Kasumi-1 (cell line): ENCODE measurements at regions not wholly inside any gene's neighbourhood (a gene's known extent, or its start where the extent isn't known, plus 50 kb on each side); places are given as distances from the start of the nearest gene placed in this dataset.

Experiments used
- DNase-seq, 2 experiments: peaks; one replicate each; lab custom pipeline; 2025; lab: John Stamatoyannopoulos, UW

DNA sequence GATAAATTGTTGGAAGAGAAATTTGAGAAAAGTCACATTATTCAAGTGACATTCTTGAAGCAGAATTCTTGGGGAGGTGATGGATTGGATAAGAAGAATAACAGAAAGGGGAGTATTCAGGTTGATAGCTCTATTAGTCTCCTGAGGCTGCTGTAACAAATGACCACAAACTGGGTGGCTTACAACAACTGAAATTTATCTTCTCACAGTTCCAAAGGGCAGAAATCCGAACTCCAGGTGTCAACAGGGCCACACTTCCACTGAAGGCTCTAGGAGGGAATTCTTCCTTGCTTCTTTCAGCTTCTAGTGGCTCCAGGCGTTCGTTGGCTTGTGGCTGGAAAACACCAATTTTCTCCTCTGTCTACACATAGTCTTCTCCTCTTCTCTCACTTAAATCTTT, 99.8 kb downstream of the TES start:
- no peak for DNase-seq

GRCh38 chr7:116311259-116311658, 100.9 kb downstream of the TES start:
- no peak for DNase-seq

GRCh38 chr7:116311816-116312471, 101.6 kb downstream of the TES start:
- DNase-seq, result no peak

- no peak for DNase-seq
Measured at GRCh38 chr7:116315293-116315692, 105.0 kb downstream of the TES start.

DNA sequence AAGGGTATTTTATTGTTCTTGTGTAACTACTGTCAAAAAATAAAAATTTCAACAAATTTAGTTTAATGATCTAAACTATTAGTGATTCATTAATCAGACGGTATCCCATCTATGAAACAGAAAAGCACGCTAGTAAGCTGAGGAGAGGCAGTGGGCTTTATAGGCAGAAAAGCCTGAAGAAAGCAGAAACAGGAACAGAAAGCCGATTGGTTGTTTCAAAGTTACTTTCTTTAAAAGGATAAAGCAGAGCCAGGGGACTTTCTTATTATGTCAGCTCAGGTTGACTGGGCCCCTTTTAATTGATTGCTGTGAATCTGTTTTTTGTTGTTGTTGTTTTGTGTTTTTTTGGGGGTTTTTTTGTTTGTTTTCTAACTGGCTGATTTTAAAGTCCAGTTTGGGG, 105.5 kb downstream of the TES start:
- no peak for DNase-seq

GRCh38 chr7:116316838-116317628, 106.7 kb downstream of the TES start:
- DNase-seq, result no peak

GRCh38 chr7:116317907-116318306, 107.6 kb downstream of the TES start:
- DNase-seq, result no peak

DNA sequence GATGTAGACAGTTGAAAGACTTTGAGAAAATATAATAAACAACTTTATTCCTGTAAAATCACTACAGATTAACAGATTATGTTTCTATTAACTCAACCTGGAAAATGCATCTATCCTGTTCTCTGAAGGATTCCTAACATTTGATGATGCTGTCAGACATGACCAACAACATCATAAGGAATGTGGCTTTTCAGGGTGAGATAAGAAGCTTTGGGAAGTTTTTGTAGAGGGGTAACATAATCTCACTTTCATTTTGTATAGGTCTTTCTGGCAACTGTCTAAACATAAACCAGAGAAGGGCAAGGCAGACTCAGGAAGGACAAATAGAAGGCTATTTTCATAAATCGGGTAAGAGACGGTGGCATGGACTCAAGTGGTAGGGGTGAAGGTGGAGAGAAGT, 112.2 kb downstream of the TES start:
- DNase-seq, result no peak

DNA sequence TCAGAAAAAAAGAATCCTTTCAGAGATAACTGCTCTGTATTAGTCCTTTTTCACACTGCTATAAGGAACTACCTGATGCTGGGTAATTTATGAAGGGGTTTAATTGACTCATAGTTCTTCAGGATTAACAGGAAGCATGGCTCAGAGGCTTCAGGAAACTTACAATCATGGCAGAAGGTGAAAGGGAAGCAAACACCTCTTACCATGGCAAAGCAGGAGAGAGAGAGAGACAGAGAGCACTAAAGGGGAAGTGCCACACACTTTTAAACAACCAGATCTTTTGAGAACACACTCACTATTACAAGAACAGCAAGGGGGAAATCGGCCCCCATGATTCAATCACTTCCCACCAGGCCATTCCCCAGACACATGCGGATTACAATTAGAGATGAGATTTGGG, 114.2 kb downstream of the TES start:
- DNase-seq, result peak in 1 of 2 experiments; percentile 8

- DNase-seq, result no peak
Measured at GRCh38 chr7:116325517-116325916, 115.2 kb downstream of the TES start.

GRCh38 chr7:116327135-116327534, 116.8 kb downstream of the TES start:
- no peak for DNase-seq

GRCh38 chr7:116327752-116328151, 117.4 kb downstream of the TES start:
- no peak for DNase-seq

- DNase-seq, result no peak
Measured at GRCh38 chr7:116328161-116328560, 117.8 kb downstream of the TES start.

- DNase-seq, result no peak
Measured at GRCh38 chr7:116329686-116330503, 119.6 kb downstream of the TES start.

GRCh38 chr7:116331020-116331419, 120.7 kb downstream of the TES start:
- no peak for DNase-seq

- no peak for DNase-seq
Measured at GRCh38 chr7:116332766-116333165, 122.4 kb downstream of the TES start.

DNA sequence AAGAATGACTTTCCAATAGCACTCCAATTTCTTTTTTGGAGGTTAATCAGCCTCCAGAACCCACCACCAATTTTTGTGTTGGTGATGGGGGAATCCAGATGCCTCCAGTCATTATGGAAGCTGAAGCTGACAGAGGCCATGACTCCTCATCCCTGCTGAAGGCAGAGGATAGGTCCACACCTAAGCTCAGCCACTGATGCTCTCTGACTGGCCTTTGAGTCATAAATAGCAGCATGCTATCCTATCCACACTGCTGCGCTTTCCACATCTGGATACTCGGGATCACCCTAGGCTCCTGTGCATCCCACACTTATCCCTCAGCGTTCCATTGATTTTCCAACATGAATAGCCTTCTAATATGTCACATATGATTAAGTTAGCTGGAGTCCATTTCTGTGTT, 124.2 kb downstream of the TES start:
- DNase-seq, result no peak

DNA sequence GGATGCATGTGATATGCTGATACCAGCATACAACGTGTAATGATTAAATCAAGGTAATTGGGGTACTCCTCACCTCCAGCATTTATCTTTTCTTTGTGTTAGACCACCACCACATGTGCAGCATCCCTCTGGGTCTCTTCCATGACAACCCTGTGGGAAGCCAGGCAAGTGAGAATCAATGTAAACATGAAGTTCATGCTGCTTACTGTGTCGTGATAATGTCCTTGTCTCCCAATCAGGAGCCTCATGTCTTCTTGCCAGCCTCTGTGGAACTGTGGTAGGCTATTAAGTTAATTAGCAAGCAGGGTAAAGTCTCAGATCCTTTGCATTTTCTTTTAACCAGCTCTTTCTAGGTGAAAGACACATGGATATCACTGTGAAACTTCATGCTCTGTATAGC, 126.7 kb downstream of the TES start:
- DNase-seq, result no peak

DNA sequence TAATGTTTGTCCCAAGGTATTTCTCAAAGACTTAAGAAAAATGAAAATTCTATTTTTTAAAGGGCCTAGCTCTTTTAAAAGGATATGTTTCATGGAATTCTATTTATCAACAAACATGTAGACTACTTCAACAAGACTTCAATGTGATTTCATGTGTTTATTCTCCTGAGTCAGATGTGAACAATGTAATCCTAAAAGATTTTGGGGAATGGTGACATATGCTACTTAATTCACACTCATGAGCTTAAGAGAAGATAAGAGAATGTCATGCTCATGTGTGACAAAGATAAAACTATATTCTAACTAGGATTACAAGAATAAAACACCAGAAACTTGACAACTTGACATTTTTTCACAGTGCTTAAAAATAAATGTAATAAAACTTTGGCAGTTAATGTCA, 127.5 kb downstream of the TES start:
- DNase-seq, result no peak

GRCh38 chr7:116339564-116339963, 129.2 kb downstream of the TES start:
- DNase-seq, result no peak

- DNase-seq, result no peak
Measured at GRCh38 chr7:116340201-116340847, 130.0 kb downstream of the TES start.
